ENCODE measurements at regions not wholly inside any gene's neighbourhood (a gene's known extent, or its start where the extent isn't known, plus 50 kb on each side); places are given as distances from the start of the nearest gene placed in this dataset.

DNA sequence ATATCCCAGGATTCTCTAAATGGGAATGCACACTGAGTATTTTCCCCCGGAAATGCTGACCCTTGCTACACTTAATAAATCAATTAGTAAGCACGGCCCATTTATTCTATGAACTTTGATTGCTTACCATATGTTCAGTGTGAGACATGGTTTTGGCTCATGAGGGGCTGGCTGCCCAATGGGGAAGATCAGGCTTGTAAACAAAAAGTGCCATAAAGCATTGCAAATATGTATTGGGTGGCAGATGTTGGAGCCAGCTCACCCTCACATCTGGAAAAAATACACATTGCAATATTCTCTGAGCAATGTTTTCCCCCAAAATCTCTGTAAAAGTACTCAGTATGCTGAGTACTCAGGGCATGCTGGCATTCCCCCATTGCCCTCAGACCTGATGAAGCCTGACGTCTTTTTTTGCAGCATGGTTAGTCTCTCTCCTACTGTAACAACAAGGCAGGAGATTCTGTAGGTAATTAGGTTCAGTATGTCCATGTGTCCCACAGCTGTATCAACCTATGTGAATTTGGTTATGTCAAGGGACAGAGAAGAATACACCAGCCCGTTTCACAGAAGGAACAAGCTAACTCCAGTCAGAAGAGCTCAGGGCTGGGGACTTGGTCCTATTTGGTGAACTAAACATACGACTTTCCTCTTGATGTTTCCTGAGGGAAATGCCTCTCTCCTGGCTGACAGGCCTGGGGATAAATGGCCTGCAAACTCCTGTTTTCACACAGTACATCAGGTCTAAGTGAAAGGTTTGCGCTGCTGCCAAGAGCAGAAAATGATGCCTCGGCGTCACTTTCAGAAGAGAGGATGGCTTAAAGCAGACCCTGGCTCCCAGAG, 202.4 kb downstream of the INSIG2 start (continued):
- TF ChIP-seq SREBF2 (IDR thresholded peaks at IDR 0.05) (no peak), KDM5A (IDR thresholded peaks at IDR 0.05) (no peak), GATA3 (IDR thresholded peaks at IDR 0.05; ENCODE audit: borderline replicate concordance) (no peak), ZSCAN20 (CRISPR knock-in tag; IDR thresholded peaks at IDR 0.05) (no peak)
- TF ChIP-seq, protein P1, sequence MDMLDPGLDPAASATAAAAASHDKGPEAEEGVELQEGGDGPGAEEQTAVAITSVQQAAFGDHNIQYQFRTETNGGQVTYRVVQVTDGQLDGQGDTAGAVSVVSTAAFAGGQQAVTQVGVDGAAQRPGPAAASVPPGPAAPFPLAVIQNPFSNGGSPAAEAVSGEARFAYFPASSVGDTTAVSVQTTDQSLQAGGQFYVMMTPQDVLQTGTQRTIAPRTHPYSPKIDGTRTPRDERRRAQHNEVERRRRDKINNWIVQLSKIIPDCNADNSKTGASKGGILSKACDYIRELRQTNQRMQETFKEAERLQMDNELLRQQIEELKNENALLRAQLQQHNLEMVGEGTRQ (IDR thresholded peaks at IDR 0.05), result no peak
- TF ChIP-seq, protein P2, sequence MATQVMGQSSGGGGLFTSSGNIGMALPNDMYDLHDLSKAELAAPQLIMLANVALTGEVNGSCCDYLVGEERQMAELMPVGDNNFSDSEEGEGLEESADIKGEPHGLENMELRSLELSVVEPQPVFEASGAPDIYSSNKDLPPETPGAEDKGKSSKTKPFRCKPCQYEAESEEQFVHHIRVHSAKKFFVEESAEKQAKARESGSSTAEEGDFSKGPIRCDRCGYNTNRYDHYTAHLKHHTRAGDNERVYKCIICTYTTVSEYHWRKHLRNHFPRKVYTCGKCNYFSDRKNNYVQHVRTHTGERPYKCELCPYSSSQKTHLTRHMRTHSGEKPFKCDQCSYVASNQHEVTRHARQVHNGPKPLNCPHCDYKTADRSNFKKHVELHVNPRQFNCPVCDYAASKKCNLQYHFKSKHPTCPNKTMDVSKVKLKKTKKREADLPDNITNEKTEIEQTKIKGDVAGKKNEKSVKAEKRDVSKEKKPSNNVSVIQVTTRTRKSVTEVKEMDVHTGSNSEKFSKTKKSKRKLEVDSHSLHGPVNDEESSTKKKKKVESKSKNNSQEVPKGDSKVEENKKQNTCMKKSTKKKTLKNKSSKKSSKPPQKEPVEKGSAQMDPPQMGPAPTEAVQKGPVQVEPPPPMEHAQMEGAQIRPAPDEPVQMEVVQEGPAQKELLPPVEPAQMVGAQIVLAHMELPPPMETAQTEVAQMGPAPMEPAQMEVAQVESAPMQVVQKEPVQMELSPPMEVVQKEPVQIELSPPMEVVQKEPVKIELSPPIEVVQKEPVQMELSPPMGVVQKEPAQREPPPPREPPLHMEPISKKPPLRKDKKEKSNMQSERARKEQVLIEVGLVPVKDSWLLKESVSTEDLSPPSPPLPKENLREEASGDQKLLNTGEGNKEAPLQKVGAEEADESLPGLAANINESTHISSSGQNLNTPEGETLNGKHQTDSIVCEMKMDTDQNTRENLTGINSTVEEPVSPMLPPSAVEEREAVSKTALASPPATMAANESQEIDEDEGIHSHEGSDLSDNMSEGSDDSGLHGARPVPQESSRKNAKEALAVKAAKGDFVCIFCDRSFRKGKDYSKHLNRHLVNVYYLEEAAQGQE (IDR thresholded peaks at IDR 0.05), result no peak

DNA sequence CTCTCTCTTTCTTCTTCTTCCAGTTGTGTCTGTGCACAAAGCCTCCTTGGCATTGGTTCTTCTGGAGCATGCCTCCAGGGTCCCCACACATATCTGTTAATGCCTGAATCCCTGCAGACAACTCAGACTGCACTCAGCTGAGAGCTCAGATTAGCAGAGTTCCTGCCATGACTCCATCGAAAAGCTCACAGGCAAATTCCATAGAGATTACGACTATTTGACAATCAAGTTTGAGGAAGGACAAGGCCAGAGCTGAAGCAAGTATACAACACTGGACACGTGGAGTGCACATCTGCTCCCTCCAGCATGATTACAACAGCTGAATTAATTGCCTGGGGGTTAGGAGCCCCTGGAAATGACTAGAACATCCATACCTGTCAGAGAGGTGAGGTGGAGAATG, 190.7 kb downstream of the INSIG2 start:
- no peak for ATAC-seq
- CTCF ChIA-PET, result interaction anchor here (1.1 kb wide), 1 partner anchor 45 kb away, joined by 3 read pairs; no protein-coding TSS in a partner anchor

More for the DNA sequence above, 190.7 kb downstream of the INSIG2 start:
- Histone ChIP-seq H3K4me2 (no peak overlapping the region), H3K9me3 (no peaks in the 10 kb centered on the region), H3K27ac (no peak overlapping the region), H3K4me1 (no peaks in the 10 kb centered on the region), H3K4me3 (no peak overlapping the region)
- POLR2A ChIA-PET, result no interaction called here
- WGBS (ENCODE audit: missing lambda C conversion rate), result 3% methylated on average over 3 of the region's 3 CpGs
- FAIRE-seq (no peak), DNase-seq (ENCODE audit: low read depth in 1 of 2, low spot score in 1 of 2) (no peak)
- TF ChIP-seq, protein P3, sequence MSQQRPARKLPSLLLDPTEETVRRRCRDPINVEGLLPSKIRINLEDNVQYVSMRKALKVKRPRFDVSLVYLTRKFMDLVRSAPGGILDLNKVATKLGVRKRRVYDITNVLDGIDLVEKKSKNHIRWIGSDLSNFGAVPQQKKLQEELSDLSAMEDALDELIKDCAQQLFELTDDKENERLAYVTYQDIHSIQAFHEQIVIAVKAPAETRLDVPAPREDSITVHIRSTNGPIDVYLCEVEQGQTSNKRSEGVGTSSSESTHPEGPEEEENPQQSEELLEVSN (IDR thresholded peaks at IDR 0.05; ENCODE audit: borderline replicate concordance, low read depth), result no peak
- no peak for TF ChIP-seq MAFK (IDR thresholded peaks at IDR 0.05; ENCODE audit: partially characterized antibody)
- no peak for TF ChIP-seq MYC (IDR thresholded peaks at IDR 0.05; ENCODE audit: borderline replicate concordance, low read length)
- no peak for TF ChIP-seq FOSL2 (IDR thresholded peaks at IDR 0.05)
- no peak for TF ChIP-seq FOSL2 (CRISPR knock-in tag; IDR thresholded peaks at IDR 0.05)
- TF ChIP-seq, protein P4, sequence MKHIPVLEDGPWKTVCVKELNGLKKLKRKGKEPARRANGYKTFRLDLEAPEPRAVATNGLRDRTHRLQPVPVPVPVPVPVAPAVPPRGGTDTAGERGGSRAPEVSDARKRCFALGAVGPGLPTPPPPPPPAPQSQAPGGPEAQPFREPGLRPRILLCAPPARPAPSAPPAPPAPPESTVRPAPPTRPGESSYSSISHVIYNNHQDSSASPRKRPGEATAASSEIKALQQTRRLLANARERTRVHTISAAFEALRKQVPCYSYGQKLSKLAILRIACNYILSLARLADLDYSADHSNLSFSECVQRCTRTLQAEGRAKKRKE (CRISPR knock-in tag; IDR thresholded peaks at IDR 0.05; ENCODE audit: low read depth), result no peak
- TF ChIP-seq EHMT2 (IDR thresholded peaks at IDR 0.05; ENCODE audit: low read depth), result no peak
- no peak for TF ChIP-seq KDM1A (IDR thresholded peaks at IDR 0.05; ENCODE audit: low read depth)
- no peak for TF ChIP-seq HOXB13 (CRISPR knock-in tag; IDR thresholded peaks at IDR 0.05; ENCODE audit: low read depth)
- no peak for TF ChIP-seq ESRRA (IDR thresholded peaks at IDR 0.05; ENCODE audit: borderline replicate concordance, low read length)
- TF ChIP-seq, protein P5, sequence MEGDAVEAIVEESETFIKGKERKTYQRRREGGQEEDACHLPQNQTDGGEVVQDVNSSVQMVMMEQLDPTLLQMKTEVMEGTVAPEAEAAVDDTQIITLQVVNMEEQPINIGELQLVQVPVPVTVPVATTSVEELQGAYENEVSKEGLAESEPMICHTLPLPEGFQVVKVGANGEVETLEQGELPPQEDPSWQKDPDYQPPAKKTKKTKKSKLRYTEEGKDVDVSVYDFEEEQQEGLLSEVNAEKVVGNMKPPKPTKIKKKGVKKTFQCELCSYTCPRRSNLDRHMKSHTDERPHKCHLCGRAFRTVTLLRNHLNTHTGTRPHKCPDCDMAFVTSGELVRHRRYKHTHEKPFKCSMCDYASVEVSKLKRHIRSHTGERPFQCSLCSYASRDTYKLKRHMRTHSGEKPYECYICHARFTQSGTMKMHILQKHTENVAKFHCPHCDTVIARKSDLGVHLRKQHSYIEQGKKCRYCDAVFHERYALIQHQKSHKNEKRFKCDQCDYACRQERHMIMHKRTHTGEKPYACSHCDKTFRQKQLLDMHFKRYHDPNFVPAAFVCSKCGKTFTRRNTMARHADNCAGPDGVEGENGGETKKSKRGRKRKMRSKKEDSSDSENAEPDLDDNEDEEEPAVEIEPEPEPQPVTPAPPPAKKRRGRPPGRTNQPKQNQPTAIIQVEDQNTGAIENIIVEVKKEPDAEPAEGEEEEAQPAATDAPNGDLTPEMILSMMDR (IDR thresholded peaks at IDR 0.05), result no peak
- TF ChIP-seq HEYL (CRISPR knock-in tag; IDR thresholded peaks at IDR 0.05), result no peak
- TF ChIP-seq, protein P6, sequence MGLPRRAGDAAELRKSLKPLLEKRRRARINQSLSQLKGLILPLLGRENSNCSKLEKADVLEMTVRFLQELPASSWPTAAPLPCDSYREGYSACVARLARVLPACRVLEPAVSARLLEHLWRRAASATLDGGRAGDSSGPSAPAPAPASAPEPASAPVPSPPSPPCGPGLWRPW (IDR thresholded peaks at IDR 0.05), result no peak
- TF ChIP-seq EP300 (IDR thresholded peaks at IDR 0.05), result no peak
